ENCODE measurements at regions not wholly inside any gene's neighbourhood (a gene's known extent, or its start where the extent isn't known, plus 50 kb on each side); places are given as distances from the start of the nearest gene placed in this dataset.

GRCh38 chr18:26637324-26637723 is 89.0 kb upstream of the KCTD1 start:
- TF ChIP-seq CTCF (conservative IDR thresholded peaks at IDR 0.05 in 1 of 2, IDR thresholded peaks at IDR 0.05 in 1 of 2; ENCODE audit: low read depth in 1 of 2, low read length in 2 of 2) (no peak), EZH2 (IDR thresholded peaks at IDR 0.05; ENCODE audit: low read length, missing control alignments) (no peak)

All from fibroblast of lung (primary cell).